Fibroblast of mammary gland (primary cell): ENCODE measurements at regions not wholly inside any gene's neighbourhood (a gene's known extent, or its start where the extent isn't known, plus 50 kb on each side); places are given as distances from the start of the nearest gene placed in this dataset.

Experiments
- DNase-seq: peaks from one replicate; pipeline ENCODE4 v3.0.0-alpha.2; 2010; ENCODE audit warnings: low read depth
- H3K4me3 ChIP-seq: 2 replicates; pipeline ENCODE4 v1.5.1; 2011; ENCODE audit warnings: low read depth, mild to moderate bottlenecking, low read length, moderate library complexity; ENCODE audit not compliant: control insufficient read depth
- CTCF ChIP-seq: conservative IDR thresholded peaks from 2 replicates; pipeline ENCODE4 v1.5.1; 2011; ENCODE audit warnings: low read depth, low read length, inconsistent platforms; ENCODE audit not compliant: control insufficient read depth, insufficient read depth

- H3K4me3 ChIP-seq: no peak overlapping the region
- DNase-seq: no peak
- TF ChIP-seq CTCF: no peak
Observed at GRCh38 chr1:117770981-117771531, 158.4 kb downstream of the GDAP2 start.

DNA sequence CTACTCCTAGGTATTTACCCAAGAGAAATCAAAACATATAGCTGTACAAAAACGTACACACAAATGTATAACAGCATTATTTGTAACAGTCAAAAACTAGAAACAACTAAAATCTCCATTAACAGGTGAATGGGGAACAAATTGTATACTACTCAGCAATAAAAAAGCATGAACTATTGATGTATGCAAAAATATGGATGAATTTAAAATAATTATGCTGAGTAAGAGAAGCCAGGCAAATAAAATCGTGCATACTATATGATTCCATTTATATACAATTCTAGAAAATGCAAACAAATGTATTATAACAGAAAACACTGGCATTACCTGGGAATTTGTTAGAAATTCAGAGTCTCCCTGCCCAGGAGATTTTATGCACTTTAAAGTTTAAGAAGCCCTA, 150.1 kb downstream of the GDAP2 start:
- no peak for TF ChIP-seq CTCF
- H3K4me3 ChIP-seq: no peak overlapping the region
- no peak for DNase-seq

GRCh38 chr1:117780687-117781475, 148.5 kb downstream of the GDAP2 start:
- H3K4me3 ChIP-seq: no peak overlapping the region
- no peak for TF ChIP-seq CTCF
- DNase-seq: peak; percentile 61

GRCh38 chr1:117782056-117782455, 147.4 kb downstream of the GDAP2 start:
- no peak for DNase-seq
- no peak overlapping the region for H3K4me3 ChIP-seq
- TF ChIP-seq CTCF: no peak

DNA sequence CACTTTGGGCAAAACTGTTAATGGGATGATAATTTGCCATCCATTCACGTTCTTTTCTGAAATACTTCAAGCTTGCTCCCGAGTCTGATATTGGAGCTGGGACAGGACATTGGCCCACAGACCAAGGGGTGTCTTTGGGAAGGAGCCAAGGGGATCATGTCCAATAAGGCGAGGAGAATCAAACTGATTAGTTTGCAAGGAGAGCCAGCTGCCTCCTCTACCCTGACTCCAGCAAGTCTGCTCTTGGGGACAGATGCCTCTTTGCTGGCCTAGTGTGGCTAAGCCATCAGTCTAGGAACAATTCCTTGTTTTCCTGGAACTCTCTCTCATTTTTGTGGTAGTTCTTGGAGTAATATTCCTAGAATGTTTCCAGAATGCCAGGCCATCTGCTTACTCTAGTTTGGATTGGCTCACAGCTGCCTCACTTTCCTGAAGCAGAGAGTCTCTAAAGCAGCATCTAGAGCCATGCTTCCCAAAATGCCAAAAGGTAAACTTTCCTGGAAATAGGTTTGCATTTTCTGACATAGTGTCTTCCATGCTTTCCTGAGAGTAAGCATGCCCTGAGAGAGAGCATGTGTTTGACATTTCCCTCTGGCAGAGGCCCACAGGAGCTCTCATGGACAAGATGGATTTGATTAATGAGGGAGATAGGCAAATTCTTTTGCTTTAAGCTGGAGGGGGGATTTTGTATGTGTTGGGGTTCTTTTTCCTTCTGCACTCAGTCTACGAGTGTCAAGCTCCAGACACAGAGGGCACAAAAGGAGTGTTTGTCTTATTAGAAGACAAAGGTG, 145.6 kb downstream of the GDAP2 start:
- TF ChIP-seq CTCF: no peak
- DNase-seq: no peak
- no peak overlapping the region for H3K4me3 ChIP-seq

DNA sequence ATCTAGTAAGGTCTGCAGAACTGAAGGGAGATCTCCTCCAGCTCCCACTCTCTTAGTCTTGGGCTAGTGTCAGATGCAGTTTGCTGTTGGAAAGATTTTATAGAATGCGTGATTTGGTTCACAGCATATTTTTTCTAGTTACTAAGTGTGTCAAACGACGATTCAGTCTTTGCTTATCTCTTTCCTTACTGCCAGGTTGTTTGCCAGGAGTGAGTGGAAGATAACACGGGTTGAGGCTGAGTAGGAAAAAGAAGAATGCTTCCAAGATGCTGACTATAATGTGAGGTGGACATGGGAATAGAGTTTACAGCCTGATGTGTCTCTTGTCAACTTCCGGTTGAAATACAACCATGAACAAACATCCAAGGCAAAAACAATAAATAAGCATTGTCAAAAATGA, 141.4 kb downstream of the GDAP2 start:
- no peak for DNase-seq
- no peak for TF ChIP-seq CTCF

More for the DNA sequence above, 141.4 kb downstream of the GDAP2 start:
- H3K4me3 ChIP-seq: no peak overlapping the region
